GM18870 (cell line): ENCODE measurements at regions not wholly inside any gene's neighbourhood (a gene's known extent, or its start where the extent isn't known, plus 50 kb on each side); places are given as distances from the start of the nearest gene placed in this dataset.
"Not testable (repeated sequence)": the region's sequence is repeated elsewhere in the genome, so short reads cannot be mapped to it uniquely, and the experiment has no call there.

Source experiments
- ATAC-seq: cut with Tn5 transposase; IDR thresholded peaks from one replicate; pipeline ENCODE4 v1.9.1; 2021; ENCODE audit warnings: moderate library complexity; ENCODE audit not compliant: unreplicated experiment

DNA sequence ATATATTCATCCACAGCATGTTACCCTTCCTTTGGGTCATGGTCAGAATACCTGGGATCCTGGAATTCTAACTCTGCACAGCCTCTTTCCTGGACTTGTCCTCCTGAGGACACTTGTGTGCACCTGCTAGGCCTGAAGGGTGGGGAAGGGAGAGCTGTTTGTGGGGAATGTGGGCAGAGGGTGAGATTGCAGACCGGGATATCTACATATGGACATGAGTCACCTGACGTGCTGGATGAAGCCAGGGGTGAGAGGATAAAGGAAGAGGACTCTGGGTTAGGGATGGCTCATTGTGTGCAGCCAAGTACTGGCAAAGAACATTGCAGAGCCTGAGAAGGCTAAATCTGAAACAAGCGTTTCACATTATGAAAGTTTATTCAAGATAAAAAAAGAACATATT lies 241.4 kb upstream of the RPS23 start:
- no peak for ATAC-seq

DNA sequence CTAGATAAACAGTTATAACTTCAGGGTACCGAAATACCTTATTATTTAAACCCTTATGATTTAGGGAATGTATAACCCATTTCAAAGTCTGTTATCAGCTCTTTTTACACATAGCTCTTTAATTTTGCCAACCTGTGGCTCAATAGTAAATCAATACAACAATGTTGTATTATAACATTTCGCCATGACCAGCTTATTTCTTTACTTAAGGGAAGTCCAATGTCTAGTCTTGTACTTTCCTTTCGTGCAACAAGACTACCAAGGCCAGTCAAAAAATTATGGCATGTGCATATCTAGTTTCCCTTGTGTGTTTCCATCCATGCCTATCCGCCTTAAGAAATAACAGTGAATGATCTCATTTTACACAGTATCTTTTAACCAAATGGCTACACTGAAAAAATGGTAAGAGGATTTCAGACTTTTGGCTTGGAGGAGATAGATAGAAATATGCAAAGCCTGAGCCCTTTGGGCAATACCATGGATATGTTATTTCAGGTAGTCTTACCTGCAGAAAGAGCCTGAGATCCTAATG lies 239.5 kb upstream of the RPS23 start:
- no peak for ATAC-seq

DNA sequence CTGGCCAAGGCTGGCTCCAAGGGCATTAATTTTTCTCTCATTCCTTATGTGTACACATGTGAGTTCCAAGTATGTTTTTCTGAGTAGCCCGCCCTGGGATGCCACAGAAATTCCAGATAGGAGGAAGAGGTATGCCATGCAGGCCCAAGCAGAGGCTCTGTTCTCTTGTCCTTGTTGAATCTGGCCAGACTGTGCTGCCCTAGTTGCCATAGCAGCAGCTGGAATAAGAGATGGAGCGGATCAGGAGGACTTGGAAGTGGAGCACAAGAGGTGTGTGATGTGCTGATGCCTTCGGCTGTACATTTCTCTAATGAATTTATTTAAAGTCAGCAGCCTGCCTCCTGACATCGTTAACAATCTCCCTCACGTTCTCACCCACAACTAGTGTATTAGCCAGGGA lies 235.6 kb upstream of the RPS23 start:
- ATAC-seq, result no peak

DNA sequence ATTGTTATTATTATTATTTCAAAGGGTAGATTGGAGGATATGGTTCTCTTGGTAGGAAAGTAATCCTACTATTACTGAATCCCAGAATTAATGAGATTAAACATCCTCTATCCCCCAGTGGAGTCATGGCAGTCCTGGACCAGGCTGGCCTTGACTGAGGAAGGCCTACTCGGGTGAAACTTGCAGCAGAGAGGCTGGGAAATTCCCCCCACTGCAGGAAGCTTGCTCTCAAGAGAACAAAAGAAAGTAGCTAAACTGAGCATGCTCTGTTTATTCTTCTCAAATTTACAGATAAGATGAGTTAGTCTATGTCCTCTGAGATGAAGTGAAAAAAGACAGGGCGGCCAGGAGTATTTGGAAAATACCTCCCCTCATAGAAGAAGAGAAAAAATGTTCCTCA lies 233.9 kb upstream of the RPS23 start:
- ATAC-seq, result peak; percentile 83

DNA sequence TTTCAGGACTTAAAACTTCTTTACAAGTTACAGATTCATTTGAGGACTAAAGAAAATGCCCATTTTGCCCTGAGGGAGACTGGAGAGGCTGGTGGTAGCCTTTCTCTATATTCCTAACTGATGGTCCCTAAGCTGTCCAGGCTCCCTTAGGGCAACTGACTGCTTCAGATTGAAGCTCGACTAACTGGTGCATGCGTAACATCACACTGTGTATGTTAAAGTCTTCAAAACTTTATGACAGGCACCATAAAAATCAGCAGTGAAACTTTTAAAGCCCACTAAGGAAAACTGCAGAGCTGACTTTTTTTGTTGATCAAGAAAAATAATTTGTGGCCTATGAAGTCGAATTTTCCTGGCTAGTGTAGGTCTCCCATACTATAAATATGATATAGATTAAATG lies 233.0 kb upstream of the RPS23 start:
- no peak for ATAC-seq

DNA sequence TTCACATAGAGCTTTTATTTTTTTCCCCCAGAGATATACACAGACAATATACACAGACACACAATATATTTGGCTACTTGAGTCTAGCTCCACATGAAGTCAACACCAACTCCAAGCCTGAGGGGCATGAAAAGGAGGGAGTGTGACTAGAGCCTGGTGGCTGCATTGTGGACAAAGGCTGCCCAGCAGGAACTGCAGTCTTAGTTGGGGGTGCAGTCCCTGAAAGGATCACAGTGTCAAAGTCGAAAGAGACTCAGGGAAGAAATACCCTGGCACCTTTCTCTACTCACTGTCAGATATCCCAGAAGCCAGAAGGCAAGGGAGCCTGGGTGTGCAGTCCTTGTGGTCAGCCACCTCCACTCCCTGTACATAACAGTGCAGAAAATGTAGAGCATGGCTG lies 231.6 kb upstream of the RPS23 start:
- ATAC-seq, result no peak

DNA sequence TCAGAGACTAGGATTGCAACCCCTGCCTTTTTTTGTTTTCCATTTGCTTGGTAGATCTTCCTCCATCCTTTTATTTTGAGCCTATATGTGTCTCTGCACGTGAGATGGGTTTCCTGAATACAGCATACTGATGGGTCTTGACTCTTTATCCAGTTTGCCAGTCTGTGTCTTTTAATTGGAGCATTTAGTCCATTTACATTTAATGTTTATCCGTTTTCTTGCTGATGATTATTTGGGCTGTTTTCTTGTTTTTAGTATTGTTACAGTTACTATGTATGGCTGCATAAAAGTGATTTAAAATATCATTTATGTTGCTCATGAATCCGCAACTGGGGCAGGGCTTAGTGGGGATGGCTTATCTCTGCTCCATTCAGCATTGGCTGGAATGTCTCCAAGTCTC lies 228.2 kb upstream of the RPS23 start:
- ATAC-seq, result not testable (repeated sequence)

DNA sequence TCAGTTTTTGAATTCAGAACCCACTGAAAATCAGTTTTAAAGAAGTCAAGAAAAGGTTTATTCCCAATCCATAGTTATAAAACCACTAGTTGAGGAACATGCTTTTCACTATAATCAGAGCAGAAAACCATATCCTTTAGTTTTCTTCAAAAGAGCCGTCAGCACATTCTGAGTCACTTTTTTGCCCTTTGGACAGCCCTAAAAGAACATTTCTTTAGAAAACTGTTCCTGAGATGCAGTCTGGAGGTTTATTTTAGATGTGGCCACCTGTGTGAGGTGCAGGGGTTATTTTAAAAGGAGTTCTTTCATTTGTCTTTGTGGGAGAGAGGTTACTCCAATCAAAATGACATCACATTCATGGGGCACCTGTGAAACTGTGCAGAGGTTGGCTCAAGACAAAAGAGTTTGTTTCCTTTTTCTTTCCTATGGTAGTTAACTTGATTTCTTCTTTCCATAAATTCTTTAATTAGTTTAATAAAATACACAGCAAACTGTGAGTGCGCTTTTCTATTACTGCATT lies 221.6 kb upstream of the RPS23 start:
- no peak for ATAC-seq

DNA sequence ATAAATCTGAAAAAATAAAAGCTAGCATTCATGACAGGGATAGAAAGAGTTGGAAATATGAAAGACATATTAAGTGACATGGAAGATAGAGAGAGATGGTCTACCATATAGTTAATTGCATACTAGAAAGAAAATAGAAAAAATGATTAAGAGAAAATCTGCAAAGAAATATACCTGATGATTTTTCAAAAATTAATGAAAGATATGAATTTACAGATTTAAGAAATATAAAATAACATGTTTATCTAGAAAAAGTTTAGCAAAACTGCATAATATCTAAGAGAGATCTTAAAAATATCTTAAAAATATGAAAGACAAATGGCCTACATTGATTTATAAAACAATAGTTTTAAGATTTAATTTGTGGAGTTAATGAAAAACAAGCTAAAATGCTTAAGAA lies 219.1 kb upstream of the RPS23 start:
- ATAC-seq, result no peak

DNA sequence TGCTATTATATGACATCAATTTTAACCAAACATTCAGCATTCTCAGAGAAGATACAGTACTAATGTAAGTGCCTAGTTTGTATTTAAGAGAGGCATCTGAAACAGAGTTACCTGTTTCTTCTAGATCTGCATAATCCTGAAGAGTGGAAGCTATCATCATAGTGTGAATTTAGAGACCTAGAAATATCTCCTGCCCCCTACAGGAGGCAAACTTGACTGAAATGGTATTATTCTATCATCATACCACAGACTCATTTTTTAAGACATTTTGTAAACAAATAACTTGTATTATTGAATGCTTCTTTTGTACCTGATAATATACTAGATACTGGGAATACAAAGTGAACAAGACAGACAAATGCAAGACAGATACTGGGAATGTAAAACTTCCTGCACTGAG lies 216.8 kb upstream of the RPS23 start:
- no peak for ATAC-seq

DNA sequence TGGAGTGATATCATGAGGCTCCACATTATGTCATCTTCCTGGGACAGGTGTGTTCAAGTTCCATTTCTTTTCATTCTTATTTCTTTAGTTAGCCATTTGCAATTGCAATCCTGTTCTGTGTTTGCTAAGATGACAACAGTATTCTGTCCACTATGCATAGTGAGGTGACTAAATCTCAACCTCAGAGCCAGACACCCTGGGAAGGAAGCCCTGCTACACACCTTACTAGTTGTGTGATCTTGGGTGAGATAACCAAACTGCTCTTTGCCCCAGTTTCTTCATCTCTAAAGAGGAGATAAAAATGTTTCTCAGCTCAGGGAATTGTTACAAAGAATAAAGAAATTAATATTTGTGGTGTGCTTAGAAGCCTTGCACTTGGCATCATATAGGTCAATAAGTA lies 215.1 kb upstream of the RPS23 start:
- no peak for ATAC-seq

DNA sequence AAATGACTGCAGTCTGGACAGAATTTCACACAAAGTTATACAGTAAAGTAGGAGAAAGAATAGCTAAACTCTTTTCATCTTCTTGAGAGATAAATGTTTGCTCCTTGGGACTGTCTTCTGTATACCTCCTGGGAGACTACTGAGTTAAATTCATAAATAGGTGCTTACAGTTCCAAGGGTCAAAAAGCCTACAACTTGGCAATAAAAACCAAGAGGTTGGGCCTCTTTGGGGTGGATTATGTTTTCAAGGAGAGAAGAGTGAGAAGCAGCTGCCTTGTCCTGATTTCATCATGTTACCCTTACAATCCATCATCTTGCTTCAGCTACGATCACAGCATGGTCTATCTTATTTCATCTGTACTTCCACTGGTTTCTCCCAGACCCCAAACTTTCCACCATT lies 213.2 kb upstream of the RPS23 start:
- ATAC-seq, result no peak

DNA sequence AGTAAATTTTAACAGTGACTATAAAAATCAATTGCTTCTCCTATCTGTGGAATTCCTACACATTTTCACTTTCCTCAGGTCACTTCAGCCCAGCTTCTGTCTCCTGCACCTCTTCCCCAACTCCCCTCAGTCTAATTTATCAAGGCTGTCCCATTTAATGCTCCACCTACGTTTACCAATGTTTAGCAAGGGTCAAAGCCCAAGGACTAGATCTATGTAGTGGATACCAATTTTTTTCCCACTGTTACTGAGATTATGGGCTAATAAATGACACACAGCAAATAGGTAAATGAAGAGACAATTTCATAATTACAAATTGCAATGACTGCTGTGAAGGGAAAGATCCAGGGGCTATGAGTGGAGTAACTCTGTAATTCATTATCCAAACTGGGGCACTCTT lies 211.5 kb upstream of the RPS23 start:
- no peak for ATAC-seq

DNA sequence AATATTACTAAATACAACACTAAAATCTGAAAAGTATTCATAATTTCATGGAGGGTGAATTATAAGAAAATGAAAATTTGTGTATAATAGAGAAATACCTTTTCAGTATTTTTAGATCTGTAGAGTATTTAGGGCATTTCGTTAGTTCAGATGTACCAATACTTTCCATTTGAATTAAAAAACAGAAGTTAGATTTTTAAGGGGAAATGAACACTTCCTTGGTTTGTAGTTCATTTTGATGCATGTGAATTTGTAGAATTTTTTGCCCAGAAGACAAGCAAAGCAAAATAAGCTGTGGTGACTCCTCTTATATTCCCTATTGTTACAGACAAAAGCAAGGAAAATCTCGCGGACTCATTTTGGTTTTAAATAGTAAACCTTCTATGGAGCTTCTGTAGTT lies 209.0 kb upstream of the RPS23 start:
- ATAC-seq, result no peak

DNA sequence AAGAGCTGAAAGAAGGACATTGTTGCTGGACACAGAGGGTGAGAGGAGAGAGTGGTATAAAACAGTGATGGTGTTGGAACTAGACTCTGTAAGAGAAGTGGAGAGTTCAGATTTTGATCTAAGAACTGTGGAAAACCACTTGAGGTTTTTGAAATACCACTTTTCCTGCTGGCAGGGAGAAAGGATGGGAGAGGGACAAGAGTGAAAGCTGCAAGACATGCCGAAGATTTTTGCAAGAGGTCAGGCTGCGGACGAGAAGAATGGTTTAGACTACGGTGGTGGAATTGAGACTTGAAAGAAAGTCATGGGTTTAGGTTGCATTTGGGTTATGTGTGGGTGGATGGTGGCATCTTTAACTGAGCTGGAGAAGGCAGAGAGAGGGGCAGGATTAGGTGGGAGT lies 202.2 kb upstream of the RPS23 start:
- no peak for ATAC-seq

DNA sequence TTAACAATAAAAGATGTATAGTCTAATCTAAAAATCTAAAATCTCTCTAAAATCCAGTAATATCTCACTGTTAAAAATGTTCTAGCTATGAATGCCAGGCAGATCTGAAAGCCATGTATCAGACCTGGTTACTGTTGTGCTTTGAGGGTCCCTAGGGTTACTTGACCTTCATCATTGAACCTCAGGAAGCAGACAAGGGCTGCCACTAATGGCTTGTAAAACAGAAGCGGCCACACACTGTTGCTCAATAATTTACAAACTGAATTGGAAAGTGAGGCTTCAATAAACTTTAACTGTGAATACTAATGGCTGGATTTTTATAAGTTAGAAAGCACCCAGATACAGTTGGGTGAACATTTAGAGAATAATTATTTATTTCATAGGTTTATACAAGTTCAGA lies 198.0 kb upstream of the RPS23 start:
- ATAC-seq, result no peak

DNA sequence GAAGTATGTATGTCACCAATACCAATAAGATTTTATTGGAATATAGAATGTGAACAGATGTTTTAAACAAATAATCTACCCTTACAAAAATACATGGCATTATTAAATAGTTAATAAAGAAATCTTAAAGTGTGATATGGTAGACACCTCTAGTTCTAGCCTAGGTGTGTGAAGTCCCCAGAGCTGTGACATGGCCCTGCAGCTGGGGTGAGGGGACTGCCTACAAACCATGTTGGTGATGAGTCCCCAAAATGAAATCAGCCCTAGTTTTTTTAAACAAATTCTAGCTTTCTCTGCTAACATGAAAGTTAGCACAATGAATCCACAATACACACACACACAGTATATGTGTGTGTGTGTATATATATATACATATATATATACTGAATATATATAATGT lies 195.1 kb upstream of the RPS23 start:
- ATAC-seq, result no peak

DNA sequence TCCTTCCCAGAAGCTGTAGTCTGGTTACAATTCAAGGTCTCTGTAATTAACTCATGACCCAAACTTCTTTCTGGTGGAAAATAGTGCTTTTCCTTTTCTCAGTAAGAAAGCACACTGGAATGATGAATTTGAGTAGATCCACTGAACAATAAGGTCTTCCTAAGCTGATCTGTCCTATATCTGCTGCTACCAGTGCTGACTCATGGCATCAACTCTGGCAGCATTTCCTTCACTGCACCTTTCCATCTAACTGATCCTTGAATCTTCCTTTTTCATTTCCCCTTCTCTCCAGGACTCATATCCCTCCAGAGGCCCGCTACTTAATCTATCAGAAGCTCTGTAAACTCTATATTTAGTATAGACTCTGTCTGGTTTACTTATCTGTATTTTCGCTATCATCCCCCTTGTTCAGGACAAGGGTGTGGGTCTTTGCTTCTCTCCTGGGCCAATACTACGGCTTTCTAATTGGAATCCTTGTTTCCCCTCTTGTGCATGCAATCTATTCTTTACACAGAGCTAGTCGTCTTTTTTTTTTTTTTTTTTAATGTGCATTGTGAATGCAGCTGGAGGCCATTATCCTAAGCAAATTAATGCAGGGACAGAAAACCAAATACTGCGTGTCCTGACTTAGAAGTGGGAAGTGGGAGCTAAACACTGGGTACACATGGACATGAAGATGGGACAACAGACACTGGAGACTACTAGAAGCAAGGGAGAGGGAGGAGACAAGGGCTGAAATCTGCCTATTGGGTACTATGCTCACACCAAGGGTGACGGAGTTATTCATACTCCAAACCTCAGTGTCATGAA lies 192.2 kb upstream of the RPS23 start:
- ATAC-seq, result no peak

DNA sequence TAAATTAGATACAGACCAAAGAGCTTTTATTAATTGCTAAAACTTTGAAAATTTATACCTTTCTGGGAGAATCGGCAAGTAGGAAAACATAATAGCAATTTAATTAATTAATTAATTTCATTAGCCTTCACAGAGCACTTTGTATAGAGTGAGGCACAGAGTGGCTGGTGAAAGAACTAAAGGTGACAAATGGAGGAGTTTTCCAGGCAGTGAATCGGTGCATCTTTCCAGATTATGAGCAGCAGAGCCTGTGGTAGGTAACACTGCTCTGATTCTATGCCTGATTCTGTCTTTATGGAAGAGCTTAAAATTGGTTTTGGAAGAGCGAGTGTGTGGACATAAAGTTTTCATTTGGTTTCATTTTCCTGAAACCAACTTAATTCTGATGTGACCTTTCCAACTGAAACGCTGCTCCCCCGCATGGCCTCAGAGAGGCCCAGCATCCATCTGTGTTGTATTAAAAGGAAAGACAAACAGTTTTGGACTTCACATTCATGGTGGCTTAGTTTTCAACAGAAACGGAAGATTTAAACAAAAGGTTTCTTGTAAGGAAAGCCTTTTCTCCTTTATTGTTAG lies 188.9 kb upstream of the RPS23 start:
- no peak for ATAC-seq

DNA sequence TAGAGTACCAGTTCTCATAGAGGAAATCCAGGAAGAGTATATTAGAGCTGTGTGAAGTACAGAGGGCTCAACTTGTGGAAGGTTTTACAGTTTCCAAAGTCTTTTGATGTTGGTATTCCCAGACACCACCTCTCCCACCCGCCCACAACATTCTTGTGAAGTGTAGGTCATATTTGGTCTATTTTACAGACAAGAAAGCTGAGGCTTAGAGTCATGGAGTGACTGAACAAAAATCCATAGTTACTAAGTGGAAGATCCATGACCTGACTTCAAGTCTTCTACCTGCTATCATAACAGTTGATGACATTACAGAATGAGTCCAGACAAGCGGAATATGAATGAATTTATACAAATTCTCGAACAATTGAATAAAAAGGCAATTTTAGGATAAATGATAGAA lies 187.1 kb upstream of the RPS23 start:
- no peak for ATAC-seq

DNA sequence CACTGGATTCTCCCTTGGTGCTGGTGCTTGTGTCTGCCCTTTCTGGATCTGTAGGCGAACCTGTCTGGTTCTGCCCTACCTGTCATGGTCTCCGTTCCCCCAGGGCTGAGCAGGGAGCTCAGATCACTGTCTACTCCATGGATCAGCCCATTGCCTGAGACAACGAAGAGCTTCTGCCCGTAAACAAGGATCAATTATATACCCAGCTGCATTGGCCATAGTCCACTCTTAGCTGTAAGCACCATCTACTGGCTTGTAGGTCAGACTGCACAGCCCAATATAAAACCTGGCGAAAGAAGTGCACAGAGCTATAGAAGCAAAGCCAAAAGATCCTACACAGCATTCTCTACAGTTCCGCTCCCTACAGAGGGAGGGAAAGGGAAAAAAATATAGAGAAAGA lies 181.5 kb upstream of the RPS23 start:
- no peak for ATAC-seq

DNA sequence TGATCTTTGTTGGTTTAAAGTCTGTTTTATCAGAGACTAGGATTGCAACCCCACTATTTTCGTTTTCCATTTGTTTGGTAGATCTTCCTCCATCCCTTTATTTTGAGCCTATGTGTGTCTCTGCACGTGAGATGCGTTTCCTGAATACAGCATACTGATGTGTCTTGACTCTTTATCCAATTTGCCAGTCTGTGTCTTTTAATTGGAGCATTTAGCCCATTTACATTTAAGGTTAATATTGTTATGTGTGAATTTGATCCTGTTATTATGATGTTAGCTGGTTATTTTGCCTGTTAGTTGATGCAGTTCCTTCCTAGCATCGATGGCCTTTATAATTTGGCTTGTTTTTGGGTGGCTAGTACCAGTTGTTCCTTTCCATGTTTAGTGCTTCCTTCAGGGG lies 177.2 kb upstream of the RPS23 start:
- not testable (repeated sequence) for ATAC-seq
